CD4-positive, alpha-beta T cell treated with Interleukin-1 beta for 1 hour (primary cell): ENCODE measurements at regions not wholly inside any gene's neighbourhood (a gene's known extent, or its start where the extent isn't known, plus 50 kb on each side); places are given as distances from the start of the nearest gene placed in this dataset.

Source experiments
- DNase-seq, 2 donors: peaks; one replicate each; pipeline ENCODE4 v3.0.0-alpha.2; 2020 to 2022

- DNase-seq: no peak
Observed at GRCh38 chr4:188869581-188869980, 730.3 kb downstream of the TRIML1 start.

DNA sequence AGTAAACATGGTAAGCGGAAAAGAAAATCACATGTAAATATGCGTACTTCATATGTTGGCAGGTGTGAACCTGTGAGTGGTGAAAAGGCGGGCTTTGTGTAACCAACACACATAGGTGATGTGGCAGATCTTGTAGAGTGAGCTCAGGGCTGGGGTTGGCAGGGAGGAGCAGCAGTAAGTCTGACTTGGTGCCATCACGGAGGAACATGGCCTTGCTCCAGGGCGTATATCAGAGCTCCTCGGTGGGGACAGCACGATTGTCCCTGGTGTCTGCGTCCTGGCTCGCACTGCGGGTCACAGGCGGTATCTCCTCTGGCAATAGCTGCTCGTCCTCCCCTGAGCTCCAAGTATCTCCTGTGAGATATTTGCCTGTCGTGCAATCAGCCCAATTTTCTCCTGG is 733.6 kb downstream of the TRIML1 start:
- DNase-seq: no peak

DNA sequence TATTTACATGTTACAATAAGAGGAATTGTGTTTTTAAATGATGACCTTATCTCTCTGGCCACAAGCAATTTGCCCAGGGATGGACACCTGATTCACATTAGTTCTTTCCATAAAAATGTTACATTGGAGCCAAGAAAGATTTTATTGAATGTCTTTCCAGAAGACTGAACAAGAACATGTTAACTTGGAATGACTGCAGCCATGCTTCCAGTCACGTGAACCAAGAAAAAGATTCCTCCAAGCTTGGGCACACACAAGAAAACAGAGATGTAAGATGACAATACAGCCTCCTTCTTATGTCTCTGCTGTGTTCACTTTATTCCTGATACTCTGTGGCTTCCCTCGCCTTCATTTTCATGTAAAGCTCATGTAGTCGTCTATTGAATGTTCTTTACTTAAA is 737.6 kb downstream of the TRIML1 start:
- DNase-seq: no peak

DNA sequence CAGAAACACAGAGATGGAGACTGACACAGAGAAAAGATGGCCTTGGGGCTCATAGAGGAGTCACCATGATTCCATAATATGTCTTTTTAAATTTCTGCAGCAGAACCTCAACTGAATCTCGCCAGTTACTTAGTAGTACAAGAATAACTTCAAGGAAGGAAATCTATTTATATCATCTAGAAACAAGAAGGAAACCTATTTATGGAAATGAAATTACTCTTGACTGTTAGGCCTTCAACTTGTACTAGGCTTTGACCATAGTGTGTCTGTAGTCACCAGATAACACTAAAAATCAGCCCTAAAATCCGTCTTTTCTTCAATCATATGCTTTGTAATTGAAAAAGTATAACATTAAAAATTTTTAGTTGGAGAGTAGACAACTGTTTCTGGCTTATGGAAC is 740.4 kb downstream of the TRIML1 start:
- no peak for DNase-seq

DNA sequence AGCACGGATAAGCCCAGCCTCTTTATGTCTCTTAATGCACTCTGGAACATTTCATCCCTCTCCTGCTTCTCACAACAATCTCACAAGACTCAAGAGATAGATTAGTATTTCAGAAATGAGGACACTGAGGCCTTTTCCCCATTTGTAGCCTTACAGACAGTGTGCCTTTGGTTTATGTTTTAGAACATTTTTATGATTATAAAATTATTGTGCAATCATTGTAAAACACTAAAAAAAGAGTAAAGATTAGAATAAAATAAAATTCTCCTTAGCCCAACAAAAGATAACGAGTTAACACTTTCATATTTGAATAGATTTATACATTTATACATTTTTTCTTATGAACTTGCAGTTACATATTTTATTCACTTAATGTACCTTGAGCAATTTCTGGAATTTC is 748.7 kb downstream of the TRIML1 start:
- DNase-seq: no peak

GRCh38 chr4:188892837-188893236 is 753.6 kb downstream of the TRIML1 start:
- DNase-seq: no peak

DNA sequence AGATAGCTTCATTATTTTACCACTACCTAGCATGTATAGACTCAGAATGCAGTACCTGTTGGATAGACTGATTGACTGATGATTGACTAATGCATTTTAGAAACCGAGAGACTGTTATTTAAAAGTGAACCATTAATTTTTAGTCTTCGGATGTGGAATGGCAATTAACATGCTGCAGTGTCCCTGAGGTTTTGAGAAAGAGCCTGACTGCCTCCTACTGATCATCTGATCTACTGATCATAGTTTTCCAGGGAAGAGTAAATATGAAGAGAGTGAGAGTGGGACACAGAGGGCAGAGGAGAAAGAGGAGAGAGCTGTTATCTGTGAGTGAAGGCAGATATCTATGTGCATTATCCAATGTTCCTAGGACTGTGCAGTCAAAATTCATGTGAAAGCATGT is 764.7 kb downstream of the TRIML1 start:
- no peak for DNase-seq

DNA sequence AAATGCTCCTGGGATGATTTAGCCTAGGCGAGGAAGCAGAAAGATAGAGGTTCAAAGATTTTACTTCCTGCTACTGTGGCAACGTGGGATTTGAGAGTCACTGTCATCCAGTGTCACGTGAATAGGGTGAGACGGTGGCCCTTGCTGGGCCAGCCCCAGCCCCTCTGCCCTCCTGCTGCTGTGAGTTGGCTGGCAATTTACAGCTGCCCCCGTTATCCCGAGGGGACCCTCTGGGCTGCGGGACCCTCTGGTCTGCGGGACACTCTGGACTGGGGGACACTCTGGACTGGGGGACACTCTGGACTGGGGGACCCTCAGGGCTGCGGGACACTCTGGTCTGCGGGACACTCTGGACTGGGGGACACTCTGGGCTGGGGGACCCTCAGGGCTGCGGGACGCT is 765.4 kb downstream of the TRIML1 start:
- DNase-seq: no peak

- no peak for DNase-seq
Observed at GRCh38 chr4:188905248-188905647, 766.0 kb downstream of the TRIML1 start.

DNA sequence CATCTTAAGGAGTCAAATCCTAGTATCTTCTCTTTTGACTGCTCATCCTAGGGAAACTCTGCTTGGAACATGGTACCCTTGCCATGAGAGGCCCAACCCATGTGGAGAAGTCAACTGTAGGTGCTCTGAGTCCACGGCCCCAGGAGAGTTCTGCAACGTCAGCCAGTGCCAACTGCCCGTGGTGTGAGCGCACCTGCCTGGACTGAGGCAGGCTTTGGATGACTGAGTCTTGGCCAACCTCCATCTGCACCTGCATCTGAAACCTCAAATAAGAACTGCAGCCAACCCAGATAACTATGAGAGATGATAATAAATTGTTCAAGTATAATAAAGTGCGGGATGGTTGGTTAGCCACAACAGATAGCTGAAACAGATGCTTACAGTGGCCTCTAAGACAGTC is 772.0 kb downstream of the TRIML1 start:
- DNase-seq: no peak

- no peak for DNase-seq
Observed at GRCh38 chr4:188911707-188912106, 772.5 kb downstream of the TRIML1 start.

- DNase-seq: no peak
Observed at GRCh38 chr4:188915175-188915574, 775.9 kb downstream of the TRIML1 start.

DNA sequence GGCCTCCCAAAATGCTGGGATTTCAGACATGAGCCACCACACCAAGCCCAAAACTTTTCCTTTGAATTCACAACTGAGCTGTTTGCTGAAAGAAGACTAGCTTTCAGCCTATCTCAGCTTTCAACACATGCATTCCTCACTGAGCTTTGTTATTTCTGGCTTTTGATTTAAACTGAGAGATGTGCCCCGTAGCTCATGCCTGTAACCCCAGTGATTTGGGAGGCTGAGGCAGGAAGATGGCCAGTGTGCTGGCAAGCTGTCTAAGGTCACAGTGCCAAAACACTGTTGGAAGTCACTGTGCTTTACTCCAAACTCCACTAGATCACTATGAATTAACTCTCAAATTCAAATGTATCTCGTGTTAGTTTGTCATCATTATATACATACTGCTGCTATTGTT is 779.5 kb downstream of the TRIML1 start:
- no peak for DNase-seq

GRCh38 chr4:188930822-188931221 is 791.6 kb downstream of the TRIML1 start:
- DNase-seq: peak in 1 of 2 donors; percentile 4

- no peak for DNase-seq
Observed at GRCh38 chr4:188934320-188934962, 795.2 kb downstream of the TRIML1 start.

GRCh38 chr4:188941524-188942119 is 802.4 kb downstream of the TRIML1 start:
- DNase-seq: no peak

- no peak for DNase-seq
Observed at GRCh38 chr4:188942606-188943005, 803.4 kb downstream of the TRIML1 start.

GRCh38 chr4:188949596-188949995 is 810.4 kb downstream of the TRIML1 start:
- DNase-seq: no peak

- DNase-seq: no peak
Observed at GRCh38 chr4:188955066-188955465, 815.8 kb downstream of the TRIML1 start.

DNA sequence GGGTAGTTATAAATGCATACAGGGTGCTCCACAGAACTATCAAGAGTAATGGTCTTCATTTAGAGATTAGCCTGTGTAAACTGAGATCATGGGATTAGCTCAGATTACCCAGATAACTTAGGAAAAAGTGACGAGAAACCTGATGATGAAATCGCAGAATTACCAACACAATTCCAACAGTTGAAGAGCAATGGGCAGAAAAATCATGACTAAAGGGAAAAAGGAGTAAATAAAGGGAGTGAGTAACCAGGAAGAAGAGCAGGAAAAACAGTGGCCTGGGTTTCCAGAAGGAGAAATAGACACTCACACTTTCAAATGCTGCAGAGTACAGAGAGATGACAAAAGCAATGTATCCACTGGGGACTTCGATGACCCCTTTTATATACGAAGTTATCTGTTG is 817.3 kb downstream of the TRIML1 start:
- DNase-seq: no peak

- DNase-seq: no peak
Observed at GRCh38 chr4:188958346-188958745, 819.1 kb downstream of the TRIML1 start.

- no peak for DNase-seq
Observed at GRCh38 chr4:188959424-188959823, 820.2 kb downstream of the TRIML1 start.

GRCh38 chr4:188960411-188961093 is 821.3 kb downstream of the TRIML1 start:
- DNase-seq: no peak

GRCh38 chr4:188971125-188971524 is 831.9 kb downstream of the TRIML1 start:
- DNase-seq: no peak

- DNase-seq: no peak
Observed at GRCh38 chr4:188975271-188975670, 836.0 kb downstream of the TRIML1 start.
